Panc1 (cell line): ENCODE measurements at regions not wholly inside any gene's neighbourhood (a gene's known extent, or its start where the extent isn't known, plus 50 kb on each side); places are given as distances from the start of the nearest gene placed in this dataset.
"Not testable (repeated sequence)": the region's sequence is repeated elsewhere in the genome, so short reads cannot be mapped to it uniquely, and the experiment has no call there.

ENCODE experiments used
- ATAC-seq: fragments of 200-7000 bp; cut with Tn5 transposase; 2 replicates; pipeline ENCODE4 v1.9.1; 2020; ENCODE audit warnings: mild to moderate bottlenecking, moderate library complexity
- BruUV-seq: library from RNA; stranded (reverse); fragments of 400-500 nt; replicated peaks from 2 replicates; lab custom pipeline; 2021; lab: Mats Ljungman, UMichigan
- CTCF ChIA-PET: fragments of 300-600 bp; sonication (Branson Sonifier 250); formaldehyde crosslinking; loops from one replicate; lab custom pipeline; 2022; ENCODE audit warnings: antibody characterized with exemption; lab: Charles Lee
- POLR2A ChIA-PET: fragments of 300-600 bp; sonication (Branson Sonifier 250); formaldehyde crosslinking; loops from one replicate; lab custom pipeline; 2022; ENCODE audit warnings: antibody characterized with exemption; lab: Charles Lee
- DNase-seq: peaks from one replicate; pipeline ENCODE4 v3.0.0-alpha.2; 2010; ENCODE audit warnings: low read depth, low spot score
- H3K27ac ChIP-seq: 2 replicates; pipeline ENCODE4 v1.5.1; 2011; ENCODE audit warnings: mild to moderate bottlenecking, low read length, inconsistent platforms
- H3K27me3 ChIP-seq: fragments of 200-500 bp; sonication (Bioruptor generic); 2 replicates; pipeline ENCODE4 v1.6.0; 2014; ENCODE audit warnings: low read length, inconsistent platforms; ENCODE audit not compliant: control insufficient read depth, insufficient read depth
- H3K36me3 ChIP-seq: fragments of 200-500 bp; sonication (Bioruptor generic); 2 replicates; pipeline ENCODE4 v1.5.1; 2014; ENCODE audit warnings: inconsistent platforms, mild to moderate bottlenecking, low read length, moderate library complexity; ENCODE audit not compliant: control insufficient read depth, insufficient read depth
- H3K4me1 ChIP-seq: 2 replicates; pipeline ENCODE4 v1.5.1; 2011; ENCODE audit warnings: inconsistent platforms, mild to moderate bottlenecking, low read length, moderate library complexity; ENCODE audit not compliant: control insufficient read depth, insufficient read depth
- H3K4me3 ChIP-seq, 2 experiments: 2 replicates each; pipeline ENCODE4 v1.5.1; 2011 to 2012; ENCODE audit warnings: low read depth in 2 of 2, low read length in 2 of 2, mild to moderate bottlenecking in 2 of 2, inconsistent platforms in 1 of 2, moderate library complexity in 1 of 2
- H3K9me3 ChIP-seq: fragments of 200-500 bp; sonication (Bioruptor generic); 2 replicates; pipeline ENCODE4 v1.5.1; 2014; ENCODE audit warnings: low read depth, mild to moderate bottlenecking, inconsistent platforms, low read length, moderate library complexity; ENCODE audit not compliant: control insufficient read depth, insufficient read depth
- CTCF ChIP-seq: fragments of 450-650 bp; IDR thresholded peaks from 2 replicates; pipeline ENCODE4 v1.5.1; 2017; ENCODE audit warnings: mild to moderate bottlenecking
- POLR2AphosphoS5 ChIP-seq: IDR thresholded peaks from 2 replicates; pipeline ENCODE4 v1.6.1; 2012; ENCODE audit warnings: mild to moderate bottlenecking, low read depth, low read length, moderate library complexity
- REST ChIP-seq, 2 experiments: IDR thresholded peaks; 2 replicates each; pipeline ENCODE4 v1.6.1; 2011 to 2012; ENCODE audit warnings: low read depth in 2 of 2, control low read depth in 1 of 2, low read length in 1 of 2, mild to moderate bottlenecking in 1 of 2, moderate library complexity in 1 of 2; ENCODE audit not compliant: insufficient read depth in 1 of 2
- SIN3A ChIP-seq: IDR thresholded peaks from 2 replicates; pipeline ENCODE4 v1.6.1; 2012; ENCODE audit warnings: low read depth, mild to moderate bottlenecking, low read length, moderate library complexity, borderline replicate concordance; ENCODE audit not compliant: insufficient read depth
- TCF7L2 ChIP-seq: IDR thresholded peaks from 2 replicates; pipeline ENCODE4 v1.6.1; 2011; ENCODE audit warnings: mild to moderate bottlenecking, low read depth, low read length, inconsistent platforms
- in situ Hi-C: cut with HindIII; loops from 2 replicates; pipeline ENCODE4 v1.10.0; 2016; ENCODE audit warnings: low sequenced_read_pairs, low pct_unique_long_range_greater_than_20kb
- intact Hi-C: fragments of 100-400 bp; cut with micrococcal nuclease; formaldehyde crosslinking; loops from one replicate; pipeline ENCODE4 v1.10.0; 2022; ENCODE audit not compliant: unreplicated experiment

GRCh38 chr20:53728359-53728758 is 134.7 kb upstream of the ZNF217 start:
- peaks cover 7% of the 10 kb centered on the region for H3K4me1 ChIP-seq
- H3K9me3 ChIP-seq, result no peaks in the 10 kb centered on the region
- BruUV-seq, result no TSS peak
- ChIA-PET POLR2A (no interaction called here), CTCF (no interaction called here)
- no peak overlapping the region for H3K4me3 ChIP-seq
- no peaks in the 10 kb centered on the region for H3K27me3 ChIP-seq
- no peaks in the 10 kb centered on the region for H3K36me3 ChIP-seq
- ATAC-seq (no peak), DNase-seq (no peak)
- H3K27ac ChIP-seq, result peak overlapping the region; percentile 82
- intact Hi-C loops (no loop called here), in situ Hi-C loops (no loop called here)
- TF ChIP-seq POLR2AphosphoS5, result no peak
- no peak for TF ChIP-seq CTCF
- TF ChIP-seq TCF7L2, result no peak
- TF ChIP-seq REST (IDR thresholded peaks at IDR 0.05; ENCODE audit: insufficient read depth in 1 of 2, low read depth in 2 of 2, low read length in 1 of 2), result no peak
- no peak for TF ChIP-seq SIN3A

GRCh38 chr20:53727239-53727638 is 133.6 kb upstream of the ZNF217 start:
- H3K4me3 ChIP-seq, H3K4me1 ChIP-seq, H3K27me3 ChIP-seq, in situ Hi-C loops, CTCF ChIA-PET, intact Hi-C loops, BruUV-seq, H3K9me3 ChIP-seq, ATAC-seq, DNase-seq, H3K27ac ChIP-seq, H3K36me3 ChIP-seq: not testable (repeated sequence)
- POLR2A ChIA-PET, result interaction anchor here (0.6 to 0.9 kb wide), 2 partner anchors 9 to 152 kb away, joined by 3 to 4 read pairs; no protein-coding TSS in a partner anchor

GRCh38 chr20:53725575-53725970 is 131.9 kb upstream of the ZNF217 start:
- TF ChIP-seq TCF7L2 (no peak), CTCF (no peak), REST (IDR thresholded peaks at IDR 0.05; ENCODE audit: insufficient read depth in 1 of 2, low read depth in 2 of 2, low read length in 1 of 2) (no peak), POLR2AphosphoS5 (no peak), SIN3A (no peak)
- intact Hi-C loops (no loop called here), in situ Hi-C loops (no loop called here)
- H3K27me3 ChIP-seq, result no peaks in the 10 kb centered on the region
- no peak for ATAC-seq
- no TSS peak for BruUV-seq
- CTCF ChIA-PET, result no interaction called here
- H3K4me1 ChIP-seq, result peaks cover 7% of the 10 kb centered on the region
- no peaks in the 10 kb centered on the region for H3K9me3 ChIP-seq
- no peaks in the 10 kb centered on the region for H3K36me3 ChIP-seq
- H3K27ac ChIP-seq, result peak overlapping the region; percentile 79
- H3K4me3 ChIP-seq, result no peak overlapping the region
- POLR2A ChIA-PET, result no interaction called here
- DNase-seq, result no peak
